Keratinocyte (primary cell): ENCODE measurements at regions not wholly inside any gene's neighbourhood (a gene's known extent, or its start where the extent isn't known, plus 50 kb on each side); places are given as distances from the start of the nearest gene placed in this dataset.

Experiments used
- EZH2 ChIP-seq: IDR thresholded peaks from one replicate; pipeline ENCODE4 v1.6.1; 2012; ENCODE audit warnings: inconsistent platforms, mild to moderate bottlenecking, low read length, moderate library complexity
- TF ChIP-seq, protein P1 (sequence below), 3 experiments: IDR thresholded peaks in 1 of 3; conservative IDR thresholded peaks in 1 of 3; optimal IDR thresholded peaks in 1 of 3; 2 replicates in 2 of 3; 3 replicates in 1 of 3; pipeline versions ENCODE3 to v1.5.1; 2011; ENCODE audit warnings: low read length in 3 of 3, mild to moderate bottlenecking in 3 of 3, moderate library complexity in 2 of 3, control low read depth in 1 of 3, inconsistent platforms in 1 of 3; ENCODE audit not compliant: insufficient read depth in 2 of 3; ENCODE audit errors: extremely low read depth in 1 of 3

DNA sequence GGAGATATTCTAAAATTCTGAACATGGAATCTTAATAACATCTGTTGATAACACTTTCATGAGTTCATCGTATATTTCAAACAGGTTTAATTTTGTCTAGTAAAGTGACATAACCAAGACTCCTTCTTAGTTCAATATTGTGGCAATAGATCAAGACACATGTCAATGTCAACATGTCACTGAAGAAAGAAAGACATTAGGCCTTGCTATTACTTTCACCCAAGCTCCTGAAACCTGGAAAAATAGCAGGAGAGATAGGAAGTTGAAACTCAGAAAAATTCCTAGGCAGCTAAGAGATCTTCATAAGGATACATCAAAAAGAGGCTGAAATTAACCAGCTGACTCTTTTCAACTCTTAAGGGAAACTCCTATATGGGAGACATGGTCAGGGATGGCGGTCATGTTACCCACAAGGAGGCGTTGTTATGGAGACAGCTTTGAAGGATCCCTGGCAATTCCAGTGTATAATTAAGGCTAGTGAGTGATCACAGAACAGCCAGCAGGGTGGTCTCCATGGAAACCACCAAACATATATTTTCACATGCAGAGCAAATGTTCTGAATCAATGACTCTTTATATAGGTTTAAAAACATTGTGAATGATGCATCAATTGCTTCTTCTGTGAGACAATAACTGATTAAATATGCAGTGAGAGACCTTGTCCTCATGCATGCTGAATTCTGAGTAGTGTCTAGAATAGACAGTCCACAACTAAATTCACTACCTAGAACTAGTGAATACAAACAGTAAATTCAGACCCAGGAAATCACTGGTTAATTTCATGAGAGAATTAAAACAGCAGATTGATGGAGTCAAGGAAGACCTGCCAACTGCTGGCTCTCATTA is 115.3 kb upstream of the RIOK3 start:
- TF ChIP-seq, protein P1, sequence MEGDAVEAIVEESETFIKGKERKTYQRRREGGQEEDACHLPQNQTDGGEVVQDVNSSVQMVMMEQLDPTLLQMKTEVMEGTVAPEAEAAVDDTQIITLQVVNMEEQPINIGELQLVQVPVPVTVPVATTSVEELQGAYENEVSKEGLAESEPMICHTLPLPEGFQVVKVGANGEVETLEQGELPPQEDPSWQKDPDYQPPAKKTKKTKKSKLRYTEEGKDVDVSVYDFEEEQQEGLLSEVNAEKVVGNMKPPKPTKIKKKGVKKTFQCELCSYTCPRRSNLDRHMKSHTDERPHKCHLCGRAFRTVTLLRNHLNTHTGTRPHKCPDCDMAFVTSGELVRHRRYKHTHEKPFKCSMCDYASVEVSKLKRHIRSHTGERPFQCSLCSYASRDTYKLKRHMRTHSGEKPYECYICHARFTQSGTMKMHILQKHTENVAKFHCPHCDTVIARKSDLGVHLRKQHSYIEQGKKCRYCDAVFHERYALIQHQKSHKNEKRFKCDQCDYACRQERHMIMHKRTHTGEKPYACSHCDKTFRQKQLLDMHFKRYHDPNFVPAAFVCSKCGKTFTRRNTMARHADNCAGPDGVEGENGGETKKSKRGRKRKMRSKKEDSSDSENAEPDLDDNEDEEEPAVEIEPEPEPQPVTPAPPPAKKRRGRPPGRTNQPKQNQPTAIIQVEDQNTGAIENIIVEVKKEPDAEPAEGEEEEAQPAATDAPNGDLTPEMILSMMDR (optimal IDR thresholded peaks at IDR 0.05 in 1 of 3, IDR thresholded peaks at IDR 0.05 in 1 of 3, conservative IDR thresholded peaks at IDR 0.05 in 1 of 3; ENCODE audit: extremely low read depth in 1 of 3, insufficient read depth in 2 of 3, low read length in 3 of 3), result no peak
- no peak for TF ChIP-seq EZH2
